A673 (cell line): ENCODE measurements at regions not wholly inside any gene's neighbourhood (a gene's known extent, or its start where the extent isn't known, plus 50 kb on each side); places are given as distances from the start of the nearest gene placed in this dataset.

Experiments
- BruUV-seq: library from RNA; stranded (reverse); fragments of 400-500 nt; replicated peaks from 2 replicates; lab custom pipeline; 2021; lab: Mats Ljungman, UMichigan
- CTCF ChIA-PET: fragments of 300-600 bp; sonication (Branson Sonifier 250); formaldehyde crosslinking; loops from one replicate; lab custom pipeline; 2022; ENCODE audit warnings: antibody characterized with exemption; lab: Charles Lee
- POLR2A ChIA-PET: fragments of 300-600 bp; sonication (Branson Sonifier 250); formaldehyde crosslinking; loops from one replicate; lab custom pipeline; 2022; ENCODE audit warnings: antibody characterized with exemption; ENCODE audit not compliant: low non-redundant PET; lab: Charles Lee
- DNase-seq: peaks from one replicate; pipeline ENCODE4 v3.0.0-alpha.2; 2015; ENCODE audit warnings: low spot score
- H3K27ac ChIP-seq: fragments of 200-600 bp; sonication (generic); 2 replicates; pipeline ENCODE4 v1.5.1; 2016; ENCODE audit warnings: mixed run types, low read depth, mild to moderate bottlenecking, mixed read lengths, antibody characterized with exemption, low read length; ENCODE audit not compliant: poor library complexity, severe bottlenecking
- H3K27me3 ChIP-seq: fragments of 200-600 bp; sonication (generic); replicated peaks from 2 replicates; pipeline ENCODE4 v1.6.1; 2017; ENCODE audit warnings: mixed run types, low read depth, mild to moderate bottlenecking, mixed read lengths, antibody characterized with exemption, low read length; ENCODE audit not compliant: insufficient read depth, poor library complexity
- H3K36me3 ChIP-seq: fragments of 200-600 bp; sonication (generic); 2 replicates; pipeline ENCODE4 v1.6.1; 2016; ENCODE audit warnings: mixed run types, mild to moderate bottlenecking, mixed read lengths, antibody characterized with exemption, low read length; ENCODE audit not compliant: insufficient read depth, poor library complexity, severe bottlenecking
- H3K4me1 ChIP-seq: fragments of 200-600 bp; sonication (generic); 2 replicates; pipeline ENCODE4 v1.6.1; 2017; ENCODE audit warnings: mixed run types, mild to moderate bottlenecking, mixed read lengths, antibody characterized with exemption, low read length; ENCODE audit not compliant: insufficient read depth, poor library complexity, severe bottlenecking
- H3K4me3 ChIP-seq: fragments of 200-600 bp; sonication (generic); 2 replicates; pipeline ENCODE4 v1.5.1; 2016; ENCODE audit warnings: low read depth, mixed run types, mild to moderate bottlenecking, mixed read lengths, low read length; ENCODE audit not compliant: poor library complexity, severe bottlenecking
- H3K9me3 ChIP-seq: fragments of 200-600 bp; sonication (generic); 2 replicates; pipeline ENCODE4 v1.6.1; 2016; ENCODE audit warnings: mixed run types, low read depth, mild to moderate bottlenecking, mixed read lengths, antibody characterized with exemption, low read length; ENCODE audit not compliant: poor library complexity, severe bottlenecking
- CTCF ChIP-seq: fragments of 300-800, 200-600 bp; sonication (generic); conservative IDR thresholded peaks from 2 replicates; pipeline ENCODE4 v1.5.1; 2017; ENCODE audit warnings: low read depth, mild to moderate bottlenecking, antibody characterized with exemption, low read length, moderate library complexity, mixed read lengths
- EZH2 ChIP-seq: fragments of 200-600 bp; sonication (generic); IDR thresholded peaks from 2 replicates; pipeline ENCODE4 v1.6.1; 2017; ENCODE audit warnings: borderline replicate concordance, low read depth, mild to moderate bottlenecking, mixed read lengths, antibody characterized with exemption, low read length; ENCODE audit not compliant: poor library complexity, severe bottlenecking
- intact Hi-C: fragments of 100-400 bp; cut with micrococcal nuclease; formaldehyde crosslinking; loops from one replicate; pipeline ENCODE4 v1.10.0; 2022; ENCODE audit not compliant: unreplicated experiment

GRCh38 chr6:163802267-163802666, 387.7 kb downstream of the QKI start:
- CTCF ChIA-PET: no interaction called here
- Histone ChIP-seq H3K27me3 (no peaks in the 10 kb centered on the region), H3K9me3 (no peaks in the 10 kb centered on the region), H3K4me3 (no peak overlapping the region), H3K27ac (no peak overlapping the region), H3K36me3 (no peaks in the 10 kb centered on the region), H3K4me1 (no peaks in the 10 kb centered on the region)
- POLR2A ChIA-PET: no interaction called here
- no peak for TF ChIP-seq EZH2
- intact Hi-C loops: no loop called here
- no peak for DNase-seq
- BruUV-seq: no TSS peak

GRCh38 chr6:163797296-163797845, 382.9 kb downstream of the QKI start:
- H3K27ac ChIP-seq: no peak overlapping the region
- DNase-seq: no peak
- no TSS peak for BruUV-seq
- H3K36me3 ChIP-seq: no peaks in the 10 kb centered on the region
- no peaks in the 10 kb centered on the region for H3K9me3 ChIP-seq
- ChIA-PET CTCF (no interaction called here), POLR2A (no interaction called here)
- no peaks in the 10 kb centered on the region for H3K4me1 ChIP-seq
- TF ChIP-seq CTCF (no peak), EZH2 (no peak)
- H3K4me3 ChIP-seq: no peak overlapping the region
- H3K27me3 ChIP-seq: no peaks in the 10 kb centered on the region
- intact Hi-C loops: no loop called here

- POLR2A ChIA-PET: no interaction called here
- no peak for TF ChIP-seq CTCF
- no peak for TF ChIP-seq EZH2
- intact Hi-C loops: no loop called here
- H3K4me3 ChIP-seq: no peak overlapping the region
- CTCF ChIA-PET: no interaction called here
- no peak overlapping the region for H3K27ac ChIP-seq
- H3K36me3 ChIP-seq: no peaks in the 10 kb centered on the region
- H3K4me1 ChIP-seq: no peaks in the 10 kb centered on the region
- peak; percentile 6 for DNase-seq
- H3K27me3 ChIP-seq: no peaks in the 10 kb centered on the region
- H3K9me3 ChIP-seq: no peaks in the 10 kb centered on the region
- BruUV-seq: no TSS peak
Measured at GRCh38 chr6:163793011-163793983, 378.8 kb downstream of the QKI start.
